ENCODE measurements at regions not wholly inside any gene's neighbourhood (a gene's known extent, or its start where the extent isn't known, plus 50 kb on each side); places are given as distances from the start of the nearest gene placed in this dataset.

DNA sequence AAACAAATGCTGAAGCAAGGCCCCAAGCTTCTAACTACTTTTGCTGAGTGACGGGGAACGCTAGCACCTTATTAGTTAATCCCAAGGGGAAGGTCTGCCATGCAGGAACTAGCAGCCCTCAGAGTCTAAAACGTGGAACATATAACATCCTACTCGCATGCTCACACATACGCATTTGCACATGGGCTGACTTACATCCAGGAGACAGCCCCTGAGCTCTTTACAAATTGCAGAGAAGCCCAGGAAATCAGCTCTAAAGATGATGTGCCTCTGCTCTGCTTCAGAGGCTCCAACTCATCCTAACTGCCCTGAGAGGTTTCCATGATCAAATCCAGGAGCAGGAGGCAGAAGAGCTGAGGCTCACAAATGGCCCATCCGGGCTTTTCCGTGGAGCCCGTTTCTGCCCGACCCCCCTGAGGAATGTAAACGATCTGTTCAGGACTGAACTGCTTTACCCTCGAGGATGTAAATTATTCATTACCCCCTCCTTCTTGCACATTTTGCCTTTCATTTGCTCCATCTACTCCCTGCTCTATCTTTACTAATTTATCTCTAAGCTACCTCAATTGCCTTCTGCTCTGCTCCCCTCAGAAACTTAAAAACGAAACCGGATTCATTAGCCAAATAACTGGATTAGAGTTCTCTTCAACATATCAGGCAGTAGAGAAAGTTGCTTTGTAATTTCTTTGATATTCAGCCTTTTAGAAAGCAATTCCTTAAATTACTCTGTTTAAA lies 141.9 kb upstream of the CCDC54 start:
- Mint-ChIP-seq H3K9me3 (no peaks in the 10 kb centered on the region), H3K27me3 (ENCODE audit: insufficient read depth) (peaks cover 9% of the 10 kb centered on the region), H3K4me3 (no peak overlapping the region), H3K4me1 (peaks cover 19% of the 10 kb centered on the region), H3K27ac (no peak overlapping the region), H3K36me3 (ENCODE audit: low read depth) (no peaks in the 10 kb centered on the region)
- Histone ChIP-seq H3K27me3 (ENCODE audit: control insufficient read depth, insufficient read depth, low read length, poor library complexity, severe bottlenecking) (peaks cover 10% of the 10 kb centered on the region), H3K4me3 (ENCODE audit: low read length) (no peak overlapping the region), H3K9ac (ENCODE audit: extremely low read depth, low read length, poor library complexity, severe bottlenecking) (no peak overlapping the region), H3K36me3 (ENCODE audit: control insufficient read depth, insufficient read depth, low read length) (no peaks in the 10 kb centered on the region), H3K4me1 (ENCODE audit: control insufficient read depth, insufficient read depth, low read length) (peaks cover 4% of the 10 kb centered on the region), H3K9me3 (ENCODE audit: control insufficient read depth, low read length) (no peaks in the 10 kb centered on the region), H3K27ac (ENCODE audit: low read depth, low read length) (no peak overlapping the region)
- DNase-seq: no peak
- 76 to 84% methylated on average over 9 to 13 of the region's 13 CpGs for WGBS, 2 experiments (ENCODE audit: insufficient coverage in 1 of 2, insufficient read length in 1 of 2)
- TF ChIP-seq, protein P1, sequence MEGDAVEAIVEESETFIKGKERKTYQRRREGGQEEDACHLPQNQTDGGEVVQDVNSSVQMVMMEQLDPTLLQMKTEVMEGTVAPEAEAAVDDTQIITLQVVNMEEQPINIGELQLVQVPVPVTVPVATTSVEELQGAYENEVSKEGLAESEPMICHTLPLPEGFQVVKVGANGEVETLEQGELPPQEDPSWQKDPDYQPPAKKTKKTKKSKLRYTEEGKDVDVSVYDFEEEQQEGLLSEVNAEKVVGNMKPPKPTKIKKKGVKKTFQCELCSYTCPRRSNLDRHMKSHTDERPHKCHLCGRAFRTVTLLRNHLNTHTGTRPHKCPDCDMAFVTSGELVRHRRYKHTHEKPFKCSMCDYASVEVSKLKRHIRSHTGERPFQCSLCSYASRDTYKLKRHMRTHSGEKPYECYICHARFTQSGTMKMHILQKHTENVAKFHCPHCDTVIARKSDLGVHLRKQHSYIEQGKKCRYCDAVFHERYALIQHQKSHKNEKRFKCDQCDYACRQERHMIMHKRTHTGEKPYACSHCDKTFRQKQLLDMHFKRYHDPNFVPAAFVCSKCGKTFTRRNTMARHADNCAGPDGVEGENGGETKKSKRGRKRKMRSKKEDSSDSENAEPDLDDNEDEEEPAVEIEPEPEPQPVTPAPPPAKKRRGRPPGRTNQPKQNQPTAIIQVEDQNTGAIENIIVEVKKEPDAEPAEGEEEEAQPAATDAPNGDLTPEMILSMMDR (conservative IDR thresholded peaks at IDR 0.05): no peak

DNA sequence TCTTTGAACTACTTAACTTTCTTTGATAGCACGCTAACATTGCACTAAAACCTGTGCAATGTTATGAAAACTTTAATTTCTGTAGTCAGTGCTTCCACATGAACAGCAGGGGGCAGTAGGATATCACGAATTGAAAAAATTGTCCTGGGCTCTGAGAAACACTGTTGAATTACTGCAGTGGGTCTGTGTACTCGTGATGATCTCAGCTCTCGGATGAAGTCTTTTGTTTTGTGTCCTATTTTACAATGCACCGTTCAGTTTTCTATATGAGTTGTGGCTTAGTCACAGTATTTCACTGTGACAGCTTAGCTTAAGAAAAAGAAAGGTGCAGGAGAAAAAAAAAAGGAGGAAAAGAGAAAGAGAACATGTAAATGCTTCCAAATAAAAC lies 141.3 kb upstream of the CCDC54 start:
- Histone ChIP-seq H3K4me3 (ENCODE audit: low read length) (no peak overlapping the region), H3K4me1 (ENCODE audit: control insufficient read depth, insufficient read depth, low read length) (peaks cover 4% of the 10 kb centered on the region), H3K27me3 (ENCODE audit: control insufficient read depth, insufficient read depth, low read length, poor library complexity, severe bottlenecking) (peaks cover 10% of the 10 kb centered on the region), H3K9me3 (ENCODE audit: control insufficient read depth, low read length) (no peaks in the 10 kb centered on the region), H3K9ac (ENCODE audit: extremely low read depth, low read length, poor library complexity, severe bottlenecking) (no peak overlapping the region), H3K27ac (ENCODE audit: low read depth, low read length) (no peak overlapping the region), H3K36me3 (ENCODE audit: control insufficient read depth, insufficient read depth, low read length) (no peaks in the 10 kb centered on the region)
- TF ChIP-seq, protein P1 (conservative IDR thresholded peaks at IDR 0.05): peak; percentile 93
- peaks cover 9% of the 10 kb centered on the region for H3K27me3 Mint-ChIP-seq (ENCODE audit: insufficient read depth)
- H3K27ac Mint-ChIP-seq: no peak overlapping the region
- H3K36me3 Mint-ChIP-seq (ENCODE audit: low read depth): no peaks in the 10 kb centered on the region
- H3K4me3 Mint-ChIP-seq: no peak overlapping the region
- WGBS, 2 experiments (ENCODE audit: insufficient coverage in 1 of 2, insufficient read length in 1 of 2): 25 to 50% methylated on average over 3 to 5 of the region's 5 CpGs
- H3K4me1 Mint-ChIP-seq: peaks cover 21% of the 10 kb centered on the region
- no peaks in the 10 kb centered on the region for H3K9me3 Mint-ChIP-seq
- DNase-seq: peak; percentile 67

DNA sequence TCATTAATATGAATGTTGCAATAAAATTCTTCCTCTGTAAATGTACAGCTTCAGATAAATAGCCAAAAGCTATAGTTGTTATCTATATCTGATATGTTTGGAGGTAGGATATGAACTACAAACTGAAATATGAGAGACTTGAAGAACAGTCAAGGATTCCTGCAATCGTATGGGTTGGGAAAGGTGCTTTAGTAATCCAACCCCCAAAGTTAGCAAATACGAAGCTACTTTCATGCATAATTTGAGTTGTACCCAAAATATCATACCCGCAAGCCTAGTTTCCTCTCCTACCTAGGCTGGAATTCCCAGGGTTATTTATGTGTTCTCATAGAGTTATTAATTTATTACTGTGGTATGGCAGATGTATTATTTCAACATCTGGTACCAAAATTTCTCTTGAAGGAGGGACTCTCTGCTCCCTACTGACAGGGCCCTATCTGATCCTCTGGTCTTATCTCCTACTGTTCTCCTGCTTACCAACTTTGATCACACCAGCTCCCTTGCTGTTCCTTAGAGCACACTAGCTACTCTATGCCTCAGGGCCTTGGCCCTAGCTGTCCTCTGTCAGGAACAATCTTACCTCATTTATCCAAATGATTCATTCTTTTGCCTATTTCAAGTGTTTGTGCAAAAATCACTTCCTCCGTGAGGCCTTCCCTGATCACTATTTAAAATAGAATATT lies 140.4 kb upstream of the CCDC54 start:
- 83 to 85% methylated on average over 1 to 3 of the region's 4 CpGs for WGBS, 2 experiments (ENCODE audit: insufficient coverage in 1 of 2, insufficient read length in 1 of 2)
- H3K27me3 Mint-ChIP-seq (ENCODE audit: insufficient read depth): peaks cover 9% of the 10 kb centered on the region
- no peak overlapping the region for H3K27ac Mint-ChIP-seq
- H3K4me1 ChIP-seq (ENCODE audit: control insufficient read depth, insufficient read depth, low read length): peaks cover 4% of the 10 kb centered on the region
- DNase-seq: no peak
- H3K4me3 Mint-ChIP-seq: no peak overlapping the region
- H3K9me3 Mint-ChIP-seq: no peaks in the 10 kb centered on the region
- no peaks in the 10 kb centered on the region for H3K9me3 ChIP-seq (ENCODE audit: control insufficient read depth, low read length)
- peaks cover 10% of the 10 kb centered on the region for H3K27me3 ChIP-seq (ENCODE audit: control insufficient read depth, insufficient read depth, low read length, poor library complexity, severe bottlenecking)
- no peaks in the 10 kb centered on the region for H3K36me3 ChIP-seq (ENCODE audit: control insufficient read depth, insufficient read depth, low read length)
- no peaks in the 10 kb centered on the region for H3K36me3 Mint-ChIP-seq (ENCODE audit: low read depth)
- no peak overlapping the region for H3K4me3 ChIP-seq (ENCODE audit: low read length)
- no peak overlapping the region for H3K27ac ChIP-seq (ENCODE audit: low read depth, low read length)
- peaks cover 25% of the 10 kb centered on the region for H3K4me1 Mint-ChIP-seq
- H3K9ac ChIP-seq (ENCODE audit: extremely low read depth, low read length, poor library complexity, severe bottlenecking): no peak overlapping the region
- TF ChIP-seq, protein P1 (conservative IDR thresholded peaks at IDR 0.05): no peak

Data from endodermal cell (in vitro differentiated cells).